HL-60 (cell line): ENCODE measurements at regions not wholly inside any gene's neighbourhood (a gene's known extent, or its start where the extent isn't known, plus 50 kb on each side); places are given as distances from the start of the nearest gene placed in this dataset.
A peak's percentile ranks its signal among the peaks of the same experiment; 100 is the strongest.

ENCODE experiments used
- DNase-seq, 2 experiments: peaks; one replicate each; pipeline ENCODE4 v3.0.0-alpha.2; 2010 to 2020; ENCODE audit warnings: low read depth in 1 of 2, low spot score in 1 of 2
- H3K27ac ChIP-seq: fragments of 250-450 bp; sonication (Bioruptor Pico); replicated peaks from 2 replicates; pipeline ENCODE4 v1.5.1; 2020; ENCODE audit warnings: mild to moderate bottlenecking, moderate library complexity
- H3K27me3 ChIP-seq: fragments of 250-450 bp; sonication (Bioruptor Pico); 2 replicates; pipeline ENCODE4 v1.5.1; 2021; ENCODE audit warnings: mild to moderate bottlenecking, moderate library complexity; ENCODE audit not compliant: insufficient read depth, poor library complexity, severe bottlenecking
- H3K4me3 ChIP-seq: replicated peaks from 2 replicates; pipeline ENCODE4 v1.5.1; 2011; ENCODE audit warnings: mild to moderate bottlenecking, control low read depth, low read length; ENCODE audit not compliant: insufficient read depth
- CTCF ChIP-seq: IDR thresholded peaks from one replicate; pipeline ENCODE4 v1.5.1; 2011; ENCODE audit warnings: low read length, control low read depth, inconsistent platforms; ENCODE audit not compliant: insufficient read depth
- GABPA ChIP-seq: IDR thresholded peaks from 2 replicates; pipeline ENCODE4 v1.6.1; 2012; ENCODE audit warnings: low read depth
- POLR2AphosphoS5 ChIP-seq: IDR thresholded peaks from 2 replicates; pipeline ENCODE4 v1.6.1; 2012; ENCODE audit warnings: low read depth
- REST ChIP-seq: IDR thresholded peaks from 2 replicates; pipeline ENCODE4 v1.6.1; 2012; ENCODE audit warnings: low read depth; ENCODE audit not compliant: insufficient replicate concordance
- SPI1 ChIP-seq: IDR thresholded peaks from 2 replicates; pipeline ENCODE4 v1.6.1; 2012; ENCODE audit warnings: low read depth, mild to moderate bottlenecking, borderline replicate concordance

DNA sequence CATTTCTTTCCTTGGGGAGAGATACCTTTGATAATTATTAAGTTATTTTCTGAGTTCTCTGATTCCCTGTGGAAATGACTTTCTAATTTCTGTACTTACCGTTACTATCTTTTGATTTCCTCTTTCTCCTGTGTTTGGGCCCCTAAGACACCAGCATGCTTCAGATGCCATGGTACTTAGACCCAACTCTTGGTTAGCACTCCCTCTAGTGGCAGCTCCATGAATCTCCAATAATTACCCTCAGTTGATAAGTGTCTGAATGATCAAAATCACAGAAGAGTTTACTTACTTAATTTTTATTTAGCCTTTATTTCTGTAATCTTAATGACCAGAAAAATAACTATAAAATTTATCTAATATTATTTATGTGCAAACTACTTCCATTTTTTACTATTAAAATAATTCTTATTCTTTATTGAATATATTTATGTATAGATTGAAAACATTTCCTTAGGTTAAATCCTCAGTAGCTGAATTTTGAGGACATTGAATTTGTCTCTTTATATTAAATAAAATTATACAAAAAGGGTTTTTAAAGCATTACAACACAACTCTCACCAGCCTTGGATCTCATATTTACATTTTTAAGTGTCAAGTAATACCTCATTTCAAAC is 300.4 kb downstream of the KCNS3 start:
- DNase-seq, result peak; percentile 8 to 36
- no peaks in the 10 kb centered on the region for H3K27me3 ChIP-seq
- no peak overlapping the region for H3K27ac ChIP-seq
- H3K4me3 ChIP-seq, result no peak overlapping the region
- TF ChIP-seq GABPA (no peak), CTCF (peak; percentile 89)

DNA sequence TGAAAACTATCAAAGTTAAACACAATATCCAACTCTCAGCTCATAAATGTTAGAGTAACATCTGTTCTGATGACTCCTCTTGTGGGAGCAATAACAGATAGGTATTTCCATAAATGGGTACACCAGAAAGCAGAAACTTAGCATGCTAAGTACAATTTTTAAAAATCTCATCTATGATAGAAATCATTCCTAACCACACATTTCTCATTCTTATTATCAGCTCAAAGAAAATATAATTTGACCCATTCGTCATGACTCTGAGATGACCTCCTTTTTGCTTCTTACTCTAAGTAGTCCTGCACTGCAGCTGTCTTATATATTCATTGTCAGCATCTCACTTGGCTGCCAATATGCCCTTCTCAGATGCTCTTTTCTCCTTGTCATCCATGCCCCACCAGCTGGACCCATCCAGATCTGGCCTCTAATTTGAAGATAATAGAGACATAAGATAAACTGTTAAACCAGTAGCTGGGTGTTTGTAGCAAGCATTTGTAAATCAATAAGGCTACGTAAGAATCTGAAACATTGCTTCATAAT is 298.3 kb downstream of the KCNS3 start:
- DNase-seq, result no peak
- Histone ChIP-seq H3K4me3 (no peak overlapping the region), H3K27me3 (no peaks in the 10 kb centered on the region), H3K27ac (no peak overlapping the region)
- TF ChIP-seq SPI1 (no peak), GABPA (no peak), CTCF (no peak), REST (no peak), POLR2AphosphoS5 (no peak)

GRCh38 chr2:18172607-18173006 is 294.1 kb downstream of the KCNS3 start:
- H3K27me3 ChIP-seq, result no peaks in the 10 kb centered on the region
- TF ChIP-seq SPI1 (no peak), GABPA (no peak), REST (no peak), POLR2AphosphoS5 (no peak), CTCF (no peak)
- no peak overlapping the region for H3K4me3 ChIP-seq
- DNase-seq, result no peak
- no peak overlapping the region for H3K27ac ChIP-seq
